ENCODE measurements at regions not wholly inside any gene's neighbourhood (a gene's known extent, or its start where the extent isn't known, plus 50 kb on each side); places are given as distances from the start of the nearest gene placed in this dataset.
"Not testable (repeated sequence)": the region's sequence is repeated elsewhere in the genome, so short reads cannot be mapped to it uniquely, and the experiment has no call there.

- TF ChIP-seq EZH2 (IDR thresholded peaks at IDR 0.05; ENCODE audit: borderline replicate concordance, low read depth, low read length, severe bottlenecking); CTCF (IDR thresholded peaks at IDR 0.05; ENCODE audit: extremely low read depth in 1 of 2, insufficient read depth in 1 of 2, low read depth in 1 of 2, low read length in 2 of 2); POLR2AphosphoS5 (IDR thresholded peaks at IDR 0.05; ENCODE audit: insufficient read depth, low read depth, low read length); FOS (IDR thresholded peaks at IDR 0.05; ENCODE audit: borderline replicate concordance, insufficient read depth, low read length); GATA2 (IDR thresholded peaks at IDR 0.05; ENCODE audit: insufficient read depth, insufficient read length, low read depth, low read length): not testable (repeated sequence)
Observed at GRCh38 chr1:166684669-166685068, 154.6 kb upstream of the POGK start.

All from endothelial cell of umbilical vein (primary cell).